ENCODE measurements at regions not wholly inside any gene's neighbourhood (a gene's known extent, or its start where the extent isn't known, plus 50 kb on each side); places are given as distances from the start of the nearest gene placed in this dataset.

DNA sequence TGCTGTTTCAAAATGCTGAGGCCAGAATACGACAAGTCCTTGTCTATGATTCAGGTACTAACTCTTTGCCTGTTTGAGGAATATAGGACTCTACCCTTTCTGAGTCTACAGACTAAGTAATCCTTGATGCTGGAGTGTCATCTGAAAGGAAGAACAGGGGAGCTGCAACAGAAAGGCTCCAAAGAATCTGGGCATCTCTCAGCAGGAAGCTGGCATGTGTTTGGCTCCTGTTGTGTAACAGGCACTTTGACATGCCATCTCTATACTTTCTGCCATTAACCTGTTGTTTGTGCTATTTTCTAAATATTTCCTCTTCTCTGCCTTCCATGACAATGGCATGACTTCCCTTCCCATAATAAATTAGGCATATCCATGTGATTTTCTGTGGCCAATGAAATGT, 409.5 kb downstream of the ADRA2A start:
- TF ChIP-seq, protein P1, sequence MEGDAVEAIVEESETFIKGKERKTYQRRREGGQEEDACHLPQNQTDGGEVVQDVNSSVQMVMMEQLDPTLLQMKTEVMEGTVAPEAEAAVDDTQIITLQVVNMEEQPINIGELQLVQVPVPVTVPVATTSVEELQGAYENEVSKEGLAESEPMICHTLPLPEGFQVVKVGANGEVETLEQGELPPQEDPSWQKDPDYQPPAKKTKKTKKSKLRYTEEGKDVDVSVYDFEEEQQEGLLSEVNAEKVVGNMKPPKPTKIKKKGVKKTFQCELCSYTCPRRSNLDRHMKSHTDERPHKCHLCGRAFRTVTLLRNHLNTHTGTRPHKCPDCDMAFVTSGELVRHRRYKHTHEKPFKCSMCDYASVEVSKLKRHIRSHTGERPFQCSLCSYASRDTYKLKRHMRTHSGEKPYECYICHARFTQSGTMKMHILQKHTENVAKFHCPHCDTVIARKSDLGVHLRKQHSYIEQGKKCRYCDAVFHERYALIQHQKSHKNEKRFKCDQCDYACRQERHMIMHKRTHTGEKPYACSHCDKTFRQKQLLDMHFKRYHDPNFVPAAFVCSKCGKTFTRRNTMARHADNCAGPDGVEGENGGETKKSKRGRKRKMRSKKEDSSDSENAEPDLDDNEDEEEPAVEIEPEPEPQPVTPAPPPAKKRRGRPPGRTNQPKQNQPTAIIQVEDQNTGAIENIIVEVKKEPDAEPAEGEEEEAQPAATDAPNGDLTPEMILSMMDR (IDR thresholded peaks at IDR 0.05), result no peak
- no peak for TF ChIP-seq EZH2 (IDR thresholded peaks at IDR 0.05; ENCODE audit: borderline replicate concordance, insufficient read depth, low read depth, low read length, poor library complexity, severe bottlenecking)
